H9 (cell line): ENCODE measurements at regions not wholly inside any gene's neighbourhood (a gene's known extent, or its start where the extent isn't known, plus 50 kb on each side); places are given as distances from the start of the nearest gene placed in this dataset.

Experiments
- DNase-seq: peaks from one replicate; pipeline ENCODE4 v3.0.0-alpha.2; 2017
- H2AFZ ChIP-seq: one replicate; pipeline ENCODE4 v1.6.1; 2013; ENCODE audit warnings: mild to moderate bottlenecking, low read length, control low read depth, moderate library complexity
- H2AK5ac ChIP-seq: 2 replicates; pipeline ENCODE4 v1.6.1; 2013; ENCODE audit warnings: low read length, control low read depth, mixed read lengths; ENCODE audit not compliant: insufficient read length
- H2BK120ac ChIP-seq: one replicate; pipeline ENCODE4 v1.6.1; 2013; ENCODE audit warnings: low read depth, mild to moderate bottlenecking, low read length, control low read depth, inconsistent platforms; ENCODE audit not compliant: poor library complexity, severe bottlenecking
- H2BK12ac ChIP-seq: 2 replicates; pipeline ENCODE4 v1.6.1; 2013; ENCODE audit warnings: low read length, control low read depth, mixed read lengths, low read depth; ENCODE audit not compliant: insufficient read length
- H2BK15ac ChIP-seq: 2 replicates; pipeline ENCODE4 v1.6.1; 2013; ENCODE audit warnings: low read depth, low read length, control low read depth
- H2BK20ac ChIP-seq: one replicate; pipeline ENCODE4 v1.6.1; 2013; ENCODE audit warnings: low read depth, mild to moderate bottlenecking, low read length, control low read depth, inconsistent platforms; ENCODE audit not compliant: poor library complexity, severe bottlenecking
- H2BK5ac ChIP-seq: 2 replicates; pipeline ENCODE4 v1.6.1; 2013; ENCODE audit warnings: low read length, control low read depth, mixed read lengths; ENCODE audit not compliant: insufficient read length
- H3K14ac ChIP-seq: 2 replicates; pipeline ENCODE4 v1.6.1; 2013; ENCODE audit warnings: low read length, control low read depth; ENCODE audit not compliant: insufficient read depth
- H3K18ac ChIP-seq: 2 replicates; pipeline ENCODE4 v1.6.1; 2013; ENCODE audit warnings: low read depth, mild to moderate bottlenecking, mixed read lengths, low read length, control low read depth; ENCODE audit not compliant: insufficient read length
- H3K23ac ChIP-seq: 2 replicates; pipeline ENCODE4 v1.6.1; 2013; ENCODE audit warnings: low read length, control low read depth, mixed read lengths, low read depth; ENCODE audit not compliant: insufficient read length
- H3K23me2 ChIP-seq: 2 replicates; pipeline ENCODE4 v1.6.1; 2013; ENCODE audit warnings: low read depth, mild to moderate bottlenecking, mixed read lengths, low read length, control low read depth; ENCODE audit not compliant: insufficient read length, poor library complexity, severe bottlenecking
- H3K27ac ChIP-seq: 2 replicates; pipeline ENCODE4 v1.5.1; 2013; ENCODE audit warnings: low read length, control low read depth, mixed read lengths, low read depth; ENCODE audit not compliant: insufficient read length
- H3K27me3 ChIP-seq: 2 replicates; pipeline ENCODE4 v1.6.1; 2013; ENCODE audit warnings: low read length, control low read depth, inconsistent platforms; ENCODE audit not compliant: insufficient read depth
- H3K4ac ChIP-seq: 2 replicates; pipeline ENCODE4 v1.6.1; 2013; ENCODE audit warnings: low read depth, mild to moderate bottlenecking, control low read depth, inconsistent platforms, low read length, moderate library complexity
- H3K4me1 ChIP-seq: 2 replicates; pipeline ENCODE4 v1.6.1; 2013; ENCODE audit warnings: low read length, control low read depth, inconsistent platforms; ENCODE audit not compliant: insufficient read depth
- H3K4me2 ChIP-seq: 2 replicates; pipeline ENCODE4 v1.6.1; 2013; ENCODE audit warnings: low read length, control low read depth, mixed read lengths; ENCODE audit not compliant: insufficient read length, insufficient read depth
- H3K56ac ChIP-seq: 2 replicates; pipeline ENCODE4 v1.6.1; 2013; ENCODE audit warnings: low read depth, mild to moderate bottlenecking, mixed read lengths, low read length, control low read depth; ENCODE audit not compliant: insufficient read length
- H3K79me1 ChIP-seq: 2 replicates; pipeline ENCODE4 v1.6.1; 2013; ENCODE audit warnings: low read depth, mild to moderate bottlenecking, moderate library complexity, low read length, control low read depth, inconsistent platforms; ENCODE audit not compliant: insufficient read depth, poor library complexity, severe bottlenecking
- H3K79me2 ChIP-seq: 2 replicates; pipeline ENCODE4 v1.6.1; 2013; ENCODE audit warnings: low read length, control low read depth, inconsistent platforms; ENCODE audit not compliant: insufficient read depth
- H3K9ac ChIP-seq: 2 replicates; pipeline ENCODE4 v1.6.1; 2013; ENCODE audit warnings: low read length, control low read depth, mixed read lengths; ENCODE audit not compliant: insufficient read length; ENCODE audit errors: extremely low read depth
- H3K9me3 ChIP-seq: one replicate; pipeline ENCODE4 v1.6.1; 2013; ENCODE audit warnings: low read depth, low read length, inconsistent platforms; ENCODE audit not compliant: control insufficient read depth
- H3T11ph ChIP-seq: one replicate; pipeline ENCODE4 v1.6.1; 2013; ENCODE audit warnings: mild to moderate bottlenecking, low read length, control low read depth, inconsistent platforms
- H4K20me1 ChIP-seq: one replicate; pipeline ENCODE4 v1.6.1; 2013; ENCODE audit not compliant: control insufficient read depth, insufficient read length, insufficient read depth
- H4K5ac ChIP-seq: 2 replicates; pipeline ENCODE4 v1.6.1; 2013; ENCODE audit warnings: low read depth, mild to moderate bottlenecking, mixed read lengths, low read length, control low read depth; ENCODE audit not compliant: insufficient read length
- H4K8ac ChIP-seq: replicated peaks from 2 replicates; pipeline ENCODE4 v1.6.1; 2013; ENCODE audit warnings: low read length, control low read depth, mixed read lengths, low read depth; ENCODE audit not compliant: insufficient read length
- H4K91ac ChIP-seq: 2 replicates; pipeline ENCODE4 v1.6.1; 2013; ENCODE audit warnings: low read depth, mild to moderate bottlenecking, moderate library complexity, mixed read lengths, low read length, control low read depth; ENCODE audit not compliant: insufficient read length
- H3K27ac Mint-ChIP-seq, 3 experiments: 2 replicates in 2 of 3; 3 replicates in 1 of 3; pipeline ENCODE4 v1.8.0; 2020 to 2021; ENCODE audit warnings: mixed read lengths in 3 of 3, mild to moderate bottlenecking in 1 of 3, moderate library complexity in 1 of 3
- H3K27me3 Mint-ChIP-seq: 2 replicates; pipeline ENCODE4 v1.8.0; 2021; ENCODE audit warnings: low read depth, mild to moderate bottlenecking, moderate library complexity, mixed read lengths
- H3K36me3 Mint-ChIP-seq, 3 experiments: 2 replicates in 2 of 3; 3 replicates in 1 of 3; pipeline ENCODE4 v1.8.0; 2020 to 2021; ENCODE audit warnings: low read depth in 3 of 3, mixed read lengths in 3 of 3; ENCODE audit not compliant: insufficient read depth in 1 of 3
- H3K4me1 Mint-ChIP-seq, 2 experiments: 2 replicates each; pipeline ENCODE4 v1.8.0; 2020; ENCODE audit warnings: mixed read lengths in 2 of 2
- H3K4me3 Mint-ChIP-seq, 2 experiments: 2 replicates in 1 of 2; 3 replicates in 1 of 2; pipeline ENCODE4 v1.8.0; 2020 to 2021; ENCODE audit warnings: mild to moderate bottlenecking in 2 of 2, mixed read lengths in 2 of 2, moderate library complexity in 1 of 2
- H3K9me3 Mint-ChIP-seq, 2 experiments: 2 replicates in 1 of 2; 3 replicates in 1 of 2; pipeline ENCODE4 v1.8.0; 2020; ENCODE audit warnings: mild to moderate bottlenecking in 2 of 2, mixed read lengths in 2 of 2, moderate library complexity in 1 of 2
- CTCF ChIP-seq: fragments of 200-600 bp; sonication (generic); conservative IDR thresholded peaks from 3 replicates; pipeline ENCODE4 v1.8.0; 2021; ENCODE audit warnings: antibody characterized with exemption, mild to moderate bottlenecking
- WGBS: extraction: QIAGEN DNeasy Blood & Tissue Kit; methylation state at CpG from one replicate; pipeline ENCODE4 v1.1.7; 2013; ENCODE audit warnings: missing lambda C conversion rate, low lambda C conversion rate, mixed read lengths; ENCODE audit not compliant: insufficient read length; ENCODE audit errors: extremely low coverage; 5-methylcytosine and 5-hydroxymethylcytosine counted together

- no peaks in the 10 kb centered on the region for H3K36me3 Mint-ChIP-seq
- Histone ChIP-seq H3K14ac (no peak overlapping the region), H4K8ac (no peak overlapping the region), H3K4me2 (no peak overlapping the region), H3K9me3 (no peaks in the 10 kb centered on the region), H2BK5ac (no peak overlapping the region), H3K27ac (no peak overlapping the region), H4K91ac (no peak overlapping the region), H3K27me3 (no peaks in the 10 kb centered on the region), H2BK120ac (no peak overlapping the region), H3T11ph (no peak overlapping the region), H2BK20ac (no peak overlapping the region), H3K79me2 (no peaks in the 10 kb centered on the region), H3K23me2 (no peaks in the 10 kb centered on the region), H4K5ac (no peak overlapping the region), H2BK12ac (no peak overlapping the region), H3K79me1 (no peaks in the 10 kb centered on the region), H3K18ac (no peak overlapping the region), H2AK5ac (no peak overlapping the region), H3K23ac (no peak overlapping the region), H2BK15ac (no peak overlapping the region), H2AFZ (no peak overlapping the region), H3K56ac (no peak overlapping the region), H3K4ac (no peak overlapping the region), H4K20me1 (no peaks in the 10 kb centered on the region), H3K9ac (no peak overlapping the region), H3K4me1 (no peaks in the 10 kb centered on the region)
- no CpG with 5 or more reads among the region's 5 CpGs for WGBS
- TF ChIP-seq CTCF = no peak
- H3K4me1 Mint-ChIP-seq = no peaks in the 10 kb centered on the region
- no peaks in the 10 kb centered on the region for H3K27me3 Mint-ChIP-seq
- H3K27ac Mint-ChIP-seq = no peak overlapping the region
- no peak overlapping the region for H3K4me3 Mint-ChIP-seq
- H3K9me3 Mint-ChIP-seq = no peaks in the 10 kb centered on the region
- no peak for DNase-seq
Measured at GRCh38 chr5:21185536-21185935, 1197.5 kb upstream of the CDH18 start.
